Neutrophil (primary cell): ENCODE measurements at regions not wholly inside any gene's neighbourhood (a gene's known extent, or its start where the extent isn't known, plus 50 kb on each side); places are given as distances from the start of the nearest gene placed in this dataset.

Source experiments
- H3K27ac ChIP-seq: fragments of 200-600 bp; sonication (generic); 2 replicates; pipeline ENCODE4 v1.5.1; 2016; ENCODE audit warnings: mild to moderate bottlenecking, moderate library complexity
- H3K27me3 ChIP-seq: fragments of 200-600 bp; sonication (generic); 2 replicates; pipeline ENCODE4 v1.6.0; 2016; ENCODE audit warnings: mild to moderate bottlenecking
- H3K36me3 ChIP-seq: fragments of 200-600 bp; sonication (generic); 2 replicates; pipeline ENCODE4 v1.5.1; 2017
- H3K4me1 ChIP-seq, 2 experiments: fragments of 200-600 bp in 1 of 2; sonication (generic) in 1 of 2; 1 replicate in 1 of 2; 2 replicates in 1 of 2; pipeline versions ENCODE4 v1.5.1 to v1.6.1; 2013 to 2016; ENCODE audit warnings: low read depth in 1 of 2, low read length in 1 of 2, mild to moderate bottlenecking in 1 of 2, moderate library complexity in 1 of 2; ENCODE audit not compliant: control insufficient read depth in 1 of 2, insufficient read depth in 1 of 2
- H3K4me3 ChIP-seq, 2 experiments: fragments of 200-600 bp in 1 of 2; sonication (generic) in 1 of 2; 1 replicate in 1 of 2; 2 replicates in 1 of 2; pipeline ENCODE4 v1.5.1; 2013 to 2016; ENCODE audit warnings: low read depth in 1 of 2, low read length in 1 of 2, mild to moderate bottlenecking in 1 of 2, moderate library complexity in 1 of 2
- H3K9me3 ChIP-seq: fragments of 200-600 bp; sonication (generic); 2 replicates; pipeline ENCODE4 v1.5.1; 2016
- TF ChIP-seq, protein P1 (sequence below): fragments of 200-600 bp; sonication (generic); IDR thresholded peaks from 2 replicates; pipeline ENCODE4 v1.5.1; 2016; ENCODE audit warnings: antibody characterized with exemption

GRCh38 chr22:48968201-48968959 is 859.3 kb downstream of the BRD1 start:
- Histone ChIP-seq H3K27ac (no peak overlapping the region), H3K4me1 (no peaks in the 10 kb centered on the region), H3K36me3 (no peaks in the 10 kb centered on the region), H3K27me3 (peaks cover 5% of the 10 kb centered on the region), H3K9me3 (no peaks in the 10 kb centered on the region), H3K4me3 (no peak overlapping the region)
- TF ChIP-seq, protein P1, sequence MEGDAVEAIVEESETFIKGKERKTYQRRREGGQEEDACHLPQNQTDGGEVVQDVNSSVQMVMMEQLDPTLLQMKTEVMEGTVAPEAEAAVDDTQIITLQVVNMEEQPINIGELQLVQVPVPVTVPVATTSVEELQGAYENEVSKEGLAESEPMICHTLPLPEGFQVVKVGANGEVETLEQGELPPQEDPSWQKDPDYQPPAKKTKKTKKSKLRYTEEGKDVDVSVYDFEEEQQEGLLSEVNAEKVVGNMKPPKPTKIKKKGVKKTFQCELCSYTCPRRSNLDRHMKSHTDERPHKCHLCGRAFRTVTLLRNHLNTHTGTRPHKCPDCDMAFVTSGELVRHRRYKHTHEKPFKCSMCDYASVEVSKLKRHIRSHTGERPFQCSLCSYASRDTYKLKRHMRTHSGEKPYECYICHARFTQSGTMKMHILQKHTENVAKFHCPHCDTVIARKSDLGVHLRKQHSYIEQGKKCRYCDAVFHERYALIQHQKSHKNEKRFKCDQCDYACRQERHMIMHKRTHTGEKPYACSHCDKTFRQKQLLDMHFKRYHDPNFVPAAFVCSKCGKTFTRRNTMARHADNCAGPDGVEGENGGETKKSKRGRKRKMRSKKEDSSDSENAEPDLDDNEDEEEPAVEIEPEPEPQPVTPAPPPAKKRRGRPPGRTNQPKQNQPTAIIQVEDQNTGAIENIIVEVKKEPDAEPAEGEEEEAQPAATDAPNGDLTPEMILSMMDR, result no peak

DNA sequence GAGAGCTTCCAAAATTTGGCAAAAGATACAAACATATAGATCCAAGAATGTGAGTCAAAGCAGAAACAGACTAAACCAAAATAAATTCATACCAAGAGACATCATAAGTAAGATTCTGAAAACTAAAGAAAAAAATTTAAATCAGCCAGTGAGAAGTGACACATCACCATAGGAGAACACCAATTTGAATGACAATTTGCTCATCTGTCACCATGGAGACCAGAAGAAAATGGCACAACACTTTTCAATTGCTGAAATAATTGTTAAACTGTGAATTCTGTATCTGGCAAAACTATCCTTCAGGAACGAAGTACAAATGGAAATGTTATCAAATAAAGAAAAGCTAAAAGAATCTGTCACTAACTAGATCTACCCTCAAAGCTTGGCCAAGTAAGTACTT is 864.3 kb downstream of the BRD1 start:
- Histone ChIP-seq H3K9me3 (no peaks in the 10 kb centered on the region), H3K27ac (no peak overlapping the region), H3K4me3 (no peak overlapping the region), H3K36me3 (no peaks in the 10 kb centered on the region), H3K4me1 (no peaks in the 10 kb centered on the region), H3K27me3 (peaks cover 5% of the 10 kb centered on the region)
- TF ChIP-seq, protein P1, result no peak

GRCh38 chr22:48961705-48962104 is 866.0 kb downstream of the BRD1 start:
- Histone ChIP-seq H3K27me3 (peaks cover 5% of the 10 kb centered on the region), H3K36me3 (no peaks in the 10 kb centered on the region), H3K27ac (no peak overlapping the region), H3K4me3 (no peak overlapping the region), H3K9me3 (no peaks in the 10 kb centered on the region), H3K4me1 (no peaks in the 10 kb centered on the region)
- TF ChIP-seq, protein P1, result no peak

DNA sequence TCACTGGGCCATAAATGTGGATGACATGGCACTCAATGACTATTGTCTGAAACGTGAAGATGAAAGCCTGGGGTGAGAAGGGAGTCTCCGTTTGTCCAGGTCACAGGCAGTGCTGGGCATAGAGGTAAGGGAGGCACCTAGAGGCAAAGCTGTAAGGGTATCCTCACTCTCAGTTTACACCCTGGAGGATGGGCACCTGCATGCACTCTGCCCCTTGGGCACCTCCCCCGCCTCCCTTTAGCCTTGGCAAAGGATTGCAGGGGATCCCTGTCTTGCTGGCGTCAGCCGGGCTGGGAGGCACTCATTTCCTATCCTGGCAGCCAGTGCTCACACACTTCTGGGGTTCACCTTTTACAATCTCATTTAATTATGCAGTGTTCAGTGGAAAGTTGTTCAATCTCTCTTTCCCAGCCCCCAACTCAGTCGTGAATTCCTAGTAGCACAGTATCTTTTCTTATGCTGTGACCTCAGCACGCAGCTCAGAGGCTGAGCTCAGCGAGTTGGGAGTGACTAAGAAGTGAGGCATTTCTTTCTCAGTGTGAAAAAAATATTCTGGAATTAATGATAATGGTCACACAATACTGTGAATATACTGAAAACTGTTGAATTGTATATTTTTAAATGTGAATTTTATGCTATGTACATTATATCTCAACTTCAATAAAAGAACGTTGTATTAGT is 866.6 kb downstream of the BRD1 start:
- H3K27me3 ChIP-seq, result peaks cover 2% of the 10 kb centered on the region
- H3K4me3 ChIP-seq, result no peak overlapping the region
- H3K27ac ChIP-seq, result no peak overlapping the region
- TF ChIP-seq, protein P1, result no peak
- no peaks in the 10 kb centered on the region for H3K36me3 ChIP-seq
- H3K4me1 ChIP-seq, result no peaks in the 10 kb centered on the region
- H3K9me3 ChIP-seq, result no peaks in the 10 kb centered on the region

DNA sequence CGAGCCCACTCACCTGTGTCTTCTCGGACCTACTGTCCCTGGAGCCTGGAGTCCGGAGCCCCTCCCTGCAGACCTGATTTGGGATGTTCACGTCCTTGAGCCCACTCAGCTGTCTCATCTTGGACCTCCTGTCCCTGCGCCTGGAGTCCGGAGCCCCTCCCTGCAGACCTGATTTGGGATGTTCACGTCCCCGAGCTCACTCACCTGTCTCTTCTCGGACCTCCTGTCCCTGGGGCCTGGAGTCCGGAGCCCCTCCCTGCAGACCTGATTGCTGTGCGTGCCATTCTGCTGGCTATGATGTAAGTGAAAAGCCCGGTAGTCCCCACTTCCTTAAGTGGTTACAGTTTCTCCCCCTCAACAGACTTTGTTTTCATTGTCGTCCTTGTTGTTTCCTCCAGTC is 867.1 kb downstream of the BRD1 start:
- Histone ChIP-seq H3K27ac (no peak overlapping the region), H3K4me1 (no peaks in the 10 kb centered on the region), H3K36me3 (no peaks in the 10 kb centered on the region), H3K9me3 (no peaks in the 10 kb centered on the region), H3K4me3 (no peak overlapping the region), H3K27me3 (no peaks in the 10 kb centered on the region)
- TF ChIP-seq, protein P1, result no peak
